Neural cell (in vitro differentiated cells): ENCODE measurements at regions not wholly inside any gene's neighbourhood (a gene's known extent, or its start where the extent isn't known, plus 50 kb on each side); places are given as distances from the start of the nearest gene placed in this dataset.

ENCODE experiments used
- H2AFZ ChIP-seq: fragments of 200-600, 300-800 bp; sonication (generic), shearing (Covaris generic); 2 replicates; pipeline ENCODE4 v1.6.0; 2014; ENCODE audit warnings: low read depth, mild to moderate bottlenecking, antibody characterized with exemption, low read length, moderate library complexity
- H3F3A ChIP-seq: fragments of 200-600 bp; shearing (Covaris generic); 2 replicates; pipeline ENCODE4 v1.6.1; 2016; ENCODE audit warnings: mild to moderate bottlenecking, moderate library complexity, mixed read lengths, antibody characterized with exemption, low read length; ENCODE audit not compliant: insufficient read depth, poor library complexity, severe bottlenecking
- H3K27ac ChIP-seq: fragments of 200-600, 300-800 bp; sonication (generic), shearing (Covaris generic); 2 replicates; pipeline ENCODE4 v1.5.1; 2014; ENCODE audit warnings: mild to moderate bottlenecking, low read length, moderate library complexity
- H3K27me3 ChIP-seq: fragments of 300-800, 200-600 bp; sonication (generic), shearing (Covaris generic); 2 replicates; pipeline ENCODE4 v1.6.0; 2014; ENCODE audit warnings: mild to moderate bottlenecking, low read depth, low read length, moderate library complexity; ENCODE audit not compliant: insufficient read depth
- H3K36me3 ChIP-seq: fragments of 300-800, 200-600 bp; sonication (generic), shearing (Covaris generic); 2 replicates; pipeline ENCODE4 v1.5.1; 2014; ENCODE audit warnings: mild to moderate bottlenecking, antibody characterized with exemption, low read length, moderate library complexity; ENCODE audit not compliant: insufficient read depth
- H3K4me2 ChIP-seq: fragments of 300-800, 200-600 bp; sonication (generic), shearing (Covaris generic); 2 replicates; pipeline ENCODE4 v1.6.0; 2014; ENCODE audit warnings: mild to moderate bottlenecking, low read length
- H3K4me3 ChIP-seq: fragments of 300-800, 200-600 bp; sonication (generic), shearing (Covaris generic); 2 replicates; pipeline ENCODE4 v1.5.1; 2014; ENCODE audit warnings: mild to moderate bottlenecking, low read length, moderate library complexity
- H3K79me2 ChIP-seq: fragments of 200-600 bp; shearing (Covaris generic); replicated peaks from 2 replicates; pipeline ENCODE4 v1.6.0; 2014; ENCODE audit warnings: mild to moderate bottlenecking, low read length, moderate library complexity; ENCODE audit not compliant: insufficient read depth
- H3K9ac ChIP-seq: fragments of 300-800, 200-600 bp; sonication (generic), shearing (Covaris generic); 2 replicates; pipeline ENCODE4 v1.6.1; 2016; ENCODE audit warnings: mild to moderate bottlenecking, low read length, mixed read lengths
- H3K9me2 ChIP-seq: fragments of 200-600 bp; shearing (Covaris generic); 2 replicates; pipeline ENCODE4 v1.6.1; 2016; ENCODE audit warnings: mild to moderate bottlenecking, low read length, mixed read lengths; ENCODE audit not compliant: insufficient read depth
- H3K9me3 ChIP-seq: fragments of 200-600, 300-800 bp; sonication (generic), shearing (Covaris generic); 2 replicates; pipeline ENCODE4 v1.6.1; 2016; ENCODE audit warnings: mild to moderate bottlenecking, mixed run types, low read length, moderate library complexity, mixed read lengths
- H4K20me1 ChIP-seq: fragments of 200-600 bp; shearing (Covaris generic); 2 replicates; pipeline ENCODE4 v1.6.1; 2016; ENCODE audit warnings: mild to moderate bottlenecking, mixed run types; ENCODE audit not compliant: insufficient read depth
- CTCF ChIP-seq: fragments of 450-650 bp; IDR thresholded peaks from 2 replicates; pipeline ENCODE4 v1.5.1; 2014; ENCODE audit warnings: antibody characterized with exemption, mild to moderate bottlenecking, moderate library complexity; ENCODE audit not compliant: poor library complexity, severe bottlenecking
- EP300 ChIP-seq: fragments of 450-650 bp; conservative IDR thresholded peaks from 2 replicates; pipeline ENCODE4 v1.6.1; 2014; ENCODE audit warnings: antibody characterized with exemption, mild to moderate bottlenecking, moderate library complexity; ENCODE audit not compliant: poor library complexity, severe bottlenecking
- EZH2 ChIP-seq: fragments of 200-600, 300-800 bp; shearing (Covaris generic), sonication (generic); IDR thresholded peaks from 2 replicates; pipeline ENCODE4 v1.6.1; 2014; ENCODE audit warnings: antibody characterized with exemption, low read length, borderline replicate concordance, mild to moderate bottlenecking; ENCODE audit not compliant: insufficient read depth, poor library complexity, severe bottlenecking
- MXI1 ChIP-seq: fragments of 450-650 bp; conservative IDR thresholded peaks from 2 replicates; pipeline ENCODE4 v1.6.1; 2014; ENCODE audit warnings: antibody characterized with exemption, mild to moderate bottlenecking; ENCODE audit not compliant: poor library complexity, severe bottlenecking
- POLR2AphosphoS5 ChIP-seq: IDR thresholded peaks from 2 replicates; pipeline ENCODE4 v1.6.1; 2012
- RAD21 ChIP-seq: fragments of 450-650 bp; conservative IDR thresholded peaks from 2 replicates; pipeline ENCODE4 v1.6.1; 2014; ENCODE audit warnings: antibody characterized with exemption, mild to moderate bottlenecking, moderate library complexity
- REST ChIP-seq: IDR thresholded peaks from 2 replicates; pipeline ENCODE4 v1.6.1; 2012; ENCODE audit warnings: borderline replicate concordance
- SMC3 ChIP-seq: fragments of 450-650 bp; conservative IDR thresholded peaks from 2 replicates; pipeline ENCODE4 v1.6.1; 2014; ENCODE audit warnings: antibody characterized with exemption, mild to moderate bottlenecking, moderate library complexity; ENCODE audit not compliant: poor library complexity
- TAF1 ChIP-seq: IDR thresholded peaks from 2 replicates; pipeline ENCODE4 v1.6.1; 2012; ENCODE audit warnings: low read depth

DNA sequence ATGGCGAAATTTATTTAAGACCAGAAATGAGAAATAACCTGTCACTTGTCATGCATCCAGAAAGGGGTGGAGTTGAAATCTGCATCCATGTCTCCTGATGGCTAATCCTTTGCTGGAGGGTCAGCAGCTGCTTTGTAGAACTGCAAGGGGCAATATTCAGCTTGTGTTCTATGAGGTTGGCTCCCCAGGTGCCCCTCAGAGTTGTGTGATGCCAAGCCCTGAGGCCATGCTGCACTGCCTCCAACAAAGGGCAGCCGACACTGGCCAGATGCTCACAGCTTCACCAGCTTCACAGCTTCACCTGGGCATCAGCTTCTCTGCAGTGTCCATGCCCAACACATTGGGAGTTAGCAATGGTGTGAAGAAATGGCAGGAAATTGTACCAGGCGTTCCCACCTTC lies 64.0 kb upstream of the TMEM72 start:
- no peak for TF ChIP-seq TAF1
- TF ChIP-seq MXI1: no peak
- TF ChIP-seq EP300: no peak
- TF ChIP-seq REST: no peak
- TF ChIP-seq SMC3: no peak
- TF ChIP-seq CTCF: no peak
- no peak for TF ChIP-seq EZH2
- TF ChIP-seq RAD21: no peak
- no peak for TF ChIP-seq POLR2AphosphoS5
- H2AFZ ChIP-seq: no peak overlapping the region

GRCh38 chr10:44848211-44848610 lies 62.9 kb upstream of the TMEM72 start:
- Histone ChIP-seq H3K9me3 (no peaks in the 10 kb centered on the region), H3K36me3 (no peaks in the 10 kb centered on the region), H3K4me2 (no peak overlapping the region), H3K27ac (no peak overlapping the region), H2AFZ (no peak overlapping the region), H3K79me2 (no peaks in the 10 kb centered on the region), H4K20me1 (no peaks in the 10 kb centered on the region), H3K9me2 (no peaks in the 10 kb centered on the region), H3K27me3 (no peaks in the 10 kb centered on the region), H3K4me3 (no peak overlapping the region), H3F3A (no peaks in the 10 kb centered on the region), H3K9ac (no peak overlapping the region)
- no peak for TF ChIP-seq SMC3
- no peak for TF ChIP-seq REST

More for the DNA sequence above, 64.0 kb upstream of the TMEM72 start:
- Histone ChIP-seq H3K4me2 (no peak overlapping the region), H3K79me2 (no peaks in the 10 kb centered on the region), H3K36me3 (no peaks in the 10 kb centered on the region), H4K20me1 (no peaks in the 10 kb centered on the region), H3F3A (no peaks in the 10 kb centered on the region), H3K9me2 (no peaks in the 10 kb centered on the region), H3K4me3 (no peak overlapping the region), H3K27ac (no peak overlapping the region), H3K9me3 (no peaks in the 10 kb centered on the region), H3K9ac (no peak overlapping the region), H3K27me3 (no peaks in the 10 kb centered on the region)
